HepG2 (cell line): ENCODE measurements at regions not wholly inside any gene's neighbourhood (a gene's known extent, or its start where the extent isn't known, plus 50 kb on each side); places are given as distances from the start of the nearest gene placed in this dataset.

Experiments used
- ATAC-seq: fragments of 200-7000 bp; cut with Tn5 transposase; 3 replicates; pipeline ENCODE4 v1.9.1; 2020; ENCODE audit warnings: mild to moderate bottlenecking, moderate library complexity
- BruUV-seq: library from RNA; stranded (reverse); fragments of 400-500 nt; replicated peaks from 2 replicates; lab custom pipeline; 2021; lab: Mats Ljungman, UMichigan
- CTCF ChIA-PET: fragments of 300-600 bp; formaldehyde crosslinking; extraction: SDS; loops from one replicate; lab custom pipeline; 2021; ENCODE audit warnings: low total read pairs, inconsistent platforms, low intra/inter-chr PET ratio; lab: Yijun Ruan, JAX
- POLR2A ChIA-PET: fragments of 350-600 bp; sonication (Branson Sonifier 250); formaldehyde crosslinking; loops from one replicate; lab custom pipeline; 2020; ENCODE audit warnings: antibody characterized with exemption, inconsistent platforms; lab: Yijun Ruan, JAX
- DNase-seq: peaks from one replicate; pipeline ENCODE4 v3.0.0-alpha.2; 2015; ENCODE audit warnings: low spot score
- FAIRE-seq: peaks from 3 replicates; lab custom pipeline; 2011; peaks lifted over from hg19 to GRCh38; lab: Jason Lieb, UNC
- H2AFZ ChIP-seq: one replicate; pipeline ENCODE4 v1.6.1; 2011; ENCODE audit warnings: low read length, inconsistent platforms
- H3K27ac ChIP-seq: fragments of 300-600 bp; 3 replicates; pipeline ENCODE4 v1.8.0; 2011; ENCODE audit warnings: mixed run types, mild to moderate bottlenecking, mixed read lengths, low read length, inconsistent platforms; ENCODE audit not compliant: insufficient read depth; ENCODE audit errors: extremely low read length
- H3K27me3 ChIP-seq, 2 experiments: fragments of 200-600 bp in 1 of 2; 2 replicates in 1 of 2; 3 replicates in 1 of 2; pipeline versions ENCODE4 v1.6.0 to v1.8.0; 2011; ENCODE audit warnings: low read length in 2 of 2, mild to moderate bottlenecking in 2 of 2, moderate library complexity in 2 of 2, inconsistent platforms in 1 of 2; ENCODE audit not compliant: insufficient read depth in 2 of 2, control insufficient read depth in 1 of 2
- H3K36me3 ChIP-seq, 2 experiments: fragments of 200-600 bp in 1 of 2; replicated peaks in 1 of 2; 2 replicates in 1 of 2; 3 replicates in 1 of 2; pipeline versions ENCODE4 v1.5.1 to v1.8.0; 2011; ENCODE audit warnings: low read length in 2 of 2, inconsistent platforms in 1 of 2; ENCODE audit not compliant: insufficient read depth in 2 of 2, control insufficient read depth in 1 of 2
- H3K4me1 ChIP-seq: 2 replicates; pipeline ENCODE4 v1.5.1; 2012; ENCODE audit warnings: low read length, inconsistent platforms; ENCODE audit not compliant: insufficient read depth
- H3K4me2 ChIP-seq: 2 replicates; pipeline ENCODE4 v1.6.0; 2011; ENCODE audit warnings: low read depth, low read length, inconsistent platforms
- H3K4me3 ChIP-seq, 3 experiments: fragments of 200-600 bp in 1 of 3; sonication (generic), shearing (Covaris generic) in 1 of 3; replicated peaks in 1 of 3; 2 replicates each; pipeline ENCODE4 v1.5.1; 2011 to 2016; ENCODE audit warnings: low read length in 3 of 3, inconsistent platforms in 2 of 3, low read depth in 2 of 3, mild to moderate bottlenecking in 2 of 3, control low read depth in 1 of 3, mixed read lengths in 1 of 3; ENCODE audit not compliant: insufficient read depth in 1 of 3
- H3K79me2 ChIP-seq: one replicate; pipeline ENCODE4 v1.6.1; 2011; ENCODE audit warnings: low read length, inconsistent platforms; ENCODE audit not compliant: insufficient read depth
- H3K9ac ChIP-seq: 2 replicates; pipeline ENCODE4 v1.6.0; 2011; ENCODE audit warnings: mild to moderate bottlenecking, low read depth, low read length, inconsistent platforms; ENCODE audit not compliant: insufficient read depth
- H3K9me3 ChIP-seq: 2 replicates; pipeline ENCODE4 v1.5.1; 2012; ENCODE audit warnings: mild to moderate bottlenecking, low read length
- H4K20me1 ChIP-seq: 2 replicates; pipeline ENCODE4 v1.6.0; 2011; ENCODE audit warnings: inconsistent platforms, mild to moderate bottlenecking, low read length, moderate library complexity; ENCODE audit not compliant: insufficient read depth
- AGO1 ChIP-seq: fragments of 200-400 bp; formaldehyde crosslinking; IDR thresholded peaks from 2 replicates; pipeline ENCODE4 v1.6.1; 2017; ENCODE audit warnings: mild to moderate bottlenecking, low read depth, low read length, moderate library complexity; ENCODE audit not compliant: poor library complexity, severe bottlenecking
- EEA1 ChIP-seq: sonication (generic); formaldehyde crosslinking; IDR thresholded peaks from 2 replicates; pipeline ENCODE4 v1.5.1; 2020; ENCODE audit warnings: mild to moderate bottlenecking, missing genetic modification reagents, borderline replicate concordance
- FOXJ3 ChIP-seq: sonication (generic); formaldehyde crosslinking; IDR thresholded peaks from 2 replicates; pipeline ENCODE4 v1.4.0; 2020; ENCODE audit warnings: missing genetic modification reagents, mild to moderate bottlenecking, borderline replicate concordance
- GTF2F1 ChIP-seq: fragments of 150-350 bp; IDR thresholded peaks from 2 replicates; pipeline ENCODE4 v1.6.1; 2014; ENCODE audit warnings: low read length
- MXD1 ChIP-seq: sonication (generic); formaldehyde crosslinking; IDR thresholded peaks from 2 replicates; pipeline ENCODE4 v1.4.0; 2020; ENCODE audit warnings: mild to moderate bottlenecking, missing genetic modification reagents
- NR1H2 ChIP-seq: sonication (generic); formaldehyde crosslinking; IDR thresholded peaks from 2 replicates; pipeline ENCODE4 v1.8.1; 2022; ENCODE audit warnings: low read depth, missing genetic modification reagents, borderline replicate concordance
- SRSF1 ChIP-seq: fragments of 200-400 bp; formaldehyde crosslinking; optimal IDR thresholded peaks from 2 replicates; pipeline ENCODE3; 2017; ENCODE audit warnings: mild to moderate bottlenecking, low read depth, low read length, moderate library complexity
- SRY ChIP-seq: sonication (generic); formaldehyde crosslinking; IDR thresholded peaks from 2 replicates; pipeline ENCODE4 v1.8.0; 2022; ENCODE audit warnings: mild to moderate bottlenecking, missing genetic modification reagents
- TCF12 ChIP-seq, 2 experiments: fragments of 450-650 bp in 1 of 2; sonication (generic) in 1 of 2; formaldehyde crosslinking in 1 of 2; IDR thresholded peaks; 2 replicates each; pipeline versions ENCODE4 v1.6.1 to v1.8.0; 2017 to 2022; ENCODE audit warnings: antibody characterized with exemption in 1 of 2, mild to moderate bottlenecking in 1 of 2, missing genetic modification reagents in 1 of 2, moderate library complexity in 1 of 2
- XBP1 ChIP-seq: sonication (generic); formaldehyde crosslinking; IDR thresholded peaks from 2 replicates; pipeline ENCODE4 v1.5.0; 2020; ENCODE audit warnings: missing genetic modification reagents
- ZEB1 ChIP-seq: IDR thresholded peaks from 2 replicates; pipeline ENCODE4 v1.6.1; 2012; ENCODE audit warnings: mild to moderate bottlenecking, low read depth, inconsistent platforms; ENCODE audit not compliant: insufficient replicate concordance
- ZFP91 ChIP-seq: sonication (generic); formaldehyde crosslinking; IDR thresholded peaks from 2 replicates; pipeline ENCODE4 v1.9.0; 2022; ENCODE audit warnings: missing genetic modification reagents, mild to moderate bottlenecking, borderline replicate concordance
- WGBS: methylation state at CpG from one replicate; pipeline ENCODE4 v1.1.6; 2017; ENCODE audit warnings: low lambda C conversion rate; 5-methylcytosine and 5-hydroxymethylcytosine counted together
- in situ Hi-C: cut with HindIII; loops from 2 replicates; pipeline ENCODE4 v1.10.0; 2017; ENCODE audit warnings: low pct_unique_long_range_greater_than_20kb; ENCODE audit not compliant: extremely low pct_ligation_motif_present
- intact Hi-C: fragments of 100-400 bp; cut with micrococcal nuclease; formaldehyde crosslinking; loops from one replicate; pipeline ENCODE4 v1.10.0; 2022; ENCODE audit not compliant: unreplicated experiment
- TF ChIP-seq, protein P1 (sequence below): sonication (generic); formaldehyde crosslinking; conservative IDR thresholded peaks from 2 replicates; pipeline ENCODE4 v1.8.0; 2022; ENCODE audit warnings: low read depth, missing genetic modification reagents
- TF ChIP-seq, protein P2 (sequence below): sonication (generic); formaldehyde crosslinking; IDR thresholded peaks from 2 replicates; pipeline ENCODE4 v1.9.0; 2021; ENCODE audit warnings: mild to moderate bottlenecking, missing genetic modification reagents

DNA sequence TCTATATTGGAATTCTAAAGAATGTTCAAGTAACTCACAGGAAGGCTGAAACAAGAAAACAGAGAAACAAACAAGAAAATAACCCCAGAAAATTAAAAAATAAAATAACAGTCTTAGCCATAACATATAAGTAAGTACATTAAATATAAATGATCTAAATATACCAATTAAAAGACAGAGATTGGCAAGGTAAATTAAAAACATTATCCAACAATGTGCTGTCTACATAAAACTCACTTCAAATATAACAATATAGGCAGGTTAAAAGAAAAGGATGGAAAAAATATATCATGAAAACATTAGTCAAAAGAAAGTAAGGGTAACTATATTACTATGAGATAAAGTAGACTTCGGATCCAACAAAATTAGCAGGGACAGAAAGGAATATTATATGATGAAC lies 98.1 kb upstream of the NANOS1 start:
- Histone ChIP-seq H3K9ac (no peak overlapping the region), H3K36me3 (no peaks in the 10 kb centered on the region), H3K27ac (no peak overlapping the region), H4K20me1 (no peaks in the 10 kb centered on the region), H3K4me1 (peaks cover 10% of the 10 kb centered on the region), H3K4me2 (no peak overlapping the region), H2AFZ (no peak overlapping the region), H3K27me3 (peaks cover 0 to 3% of the 10 kb centered on the region in 2 experiments; a peak in 1 of 5 replicates), H3K79me2 (no peaks in the 10 kb centered on the region), H3K9me3 (no peaks in the 10 kb centered on the region), H3K4me3 (no peak overlapping the region)
- WGBS, result 9% methylated on average over 1 of the region's 1 CpG
- no TSS peak for BruUV-seq
- intact Hi-C loops (no loop called here), in situ Hi-C loops (no loop called here)
- FAIRE-seq (no peak), DNase-seq (no peak), ATAC-seq (no peak)
- POLR2A ChIA-PET, result no interaction called here
- CTCF ChIA-PET, result no interaction called here
- TF ChIP-seq NR1H2 (CRISPR knock-in tag) (no peak), ZEB1 (no peak), ZFP91 (no peak), EEA1 (CRISPR knock-in tag) (no peak), GTF2F1 (no peak), XBP1 (CRISPR knock-in tag) (no peak), SRY (CRISPR knock-in tag) (no peak), AGO1 (no peak), FOXJ3 (CRISPR knock-in tag) (no peak), SRSF1 (no peak), MXD1 (CRISPR knock-in tag) (no peak), TCF12 (IDR thresholded peaks at IDR 0.05) (no peak), TCF12 (CRISPR knock-in tag; IDR thresholded peaks at IDR 0.05) (no peak)
- TF ChIP-seq, protein P1, sequence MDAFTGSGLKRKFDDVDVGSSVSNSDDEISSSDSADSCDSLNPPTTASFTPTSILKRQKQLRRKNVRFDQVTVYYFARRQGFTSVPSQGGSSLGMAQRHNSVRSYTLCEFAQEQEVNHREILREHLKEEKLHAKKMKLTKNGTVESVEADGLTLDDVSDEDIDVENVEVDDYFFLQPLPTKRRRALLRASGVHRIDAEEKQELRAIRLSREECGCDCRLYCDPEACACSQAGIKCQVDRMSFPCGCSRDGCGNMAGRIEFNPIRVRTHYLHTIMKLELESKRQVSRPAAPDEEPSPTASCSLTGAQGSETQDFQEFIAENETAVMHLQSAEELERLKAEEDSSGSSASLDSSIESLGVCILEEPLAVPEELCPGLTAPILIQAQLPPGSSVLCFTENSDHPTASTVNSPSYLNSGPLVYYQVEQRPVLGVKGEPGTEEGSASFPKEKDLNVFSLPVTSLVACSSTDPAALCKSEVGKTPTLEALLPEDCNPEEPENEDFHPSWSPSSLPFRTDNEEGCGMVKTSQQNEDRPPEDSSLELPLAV, result no peak
- TF ChIP-seq, protein P2, sequence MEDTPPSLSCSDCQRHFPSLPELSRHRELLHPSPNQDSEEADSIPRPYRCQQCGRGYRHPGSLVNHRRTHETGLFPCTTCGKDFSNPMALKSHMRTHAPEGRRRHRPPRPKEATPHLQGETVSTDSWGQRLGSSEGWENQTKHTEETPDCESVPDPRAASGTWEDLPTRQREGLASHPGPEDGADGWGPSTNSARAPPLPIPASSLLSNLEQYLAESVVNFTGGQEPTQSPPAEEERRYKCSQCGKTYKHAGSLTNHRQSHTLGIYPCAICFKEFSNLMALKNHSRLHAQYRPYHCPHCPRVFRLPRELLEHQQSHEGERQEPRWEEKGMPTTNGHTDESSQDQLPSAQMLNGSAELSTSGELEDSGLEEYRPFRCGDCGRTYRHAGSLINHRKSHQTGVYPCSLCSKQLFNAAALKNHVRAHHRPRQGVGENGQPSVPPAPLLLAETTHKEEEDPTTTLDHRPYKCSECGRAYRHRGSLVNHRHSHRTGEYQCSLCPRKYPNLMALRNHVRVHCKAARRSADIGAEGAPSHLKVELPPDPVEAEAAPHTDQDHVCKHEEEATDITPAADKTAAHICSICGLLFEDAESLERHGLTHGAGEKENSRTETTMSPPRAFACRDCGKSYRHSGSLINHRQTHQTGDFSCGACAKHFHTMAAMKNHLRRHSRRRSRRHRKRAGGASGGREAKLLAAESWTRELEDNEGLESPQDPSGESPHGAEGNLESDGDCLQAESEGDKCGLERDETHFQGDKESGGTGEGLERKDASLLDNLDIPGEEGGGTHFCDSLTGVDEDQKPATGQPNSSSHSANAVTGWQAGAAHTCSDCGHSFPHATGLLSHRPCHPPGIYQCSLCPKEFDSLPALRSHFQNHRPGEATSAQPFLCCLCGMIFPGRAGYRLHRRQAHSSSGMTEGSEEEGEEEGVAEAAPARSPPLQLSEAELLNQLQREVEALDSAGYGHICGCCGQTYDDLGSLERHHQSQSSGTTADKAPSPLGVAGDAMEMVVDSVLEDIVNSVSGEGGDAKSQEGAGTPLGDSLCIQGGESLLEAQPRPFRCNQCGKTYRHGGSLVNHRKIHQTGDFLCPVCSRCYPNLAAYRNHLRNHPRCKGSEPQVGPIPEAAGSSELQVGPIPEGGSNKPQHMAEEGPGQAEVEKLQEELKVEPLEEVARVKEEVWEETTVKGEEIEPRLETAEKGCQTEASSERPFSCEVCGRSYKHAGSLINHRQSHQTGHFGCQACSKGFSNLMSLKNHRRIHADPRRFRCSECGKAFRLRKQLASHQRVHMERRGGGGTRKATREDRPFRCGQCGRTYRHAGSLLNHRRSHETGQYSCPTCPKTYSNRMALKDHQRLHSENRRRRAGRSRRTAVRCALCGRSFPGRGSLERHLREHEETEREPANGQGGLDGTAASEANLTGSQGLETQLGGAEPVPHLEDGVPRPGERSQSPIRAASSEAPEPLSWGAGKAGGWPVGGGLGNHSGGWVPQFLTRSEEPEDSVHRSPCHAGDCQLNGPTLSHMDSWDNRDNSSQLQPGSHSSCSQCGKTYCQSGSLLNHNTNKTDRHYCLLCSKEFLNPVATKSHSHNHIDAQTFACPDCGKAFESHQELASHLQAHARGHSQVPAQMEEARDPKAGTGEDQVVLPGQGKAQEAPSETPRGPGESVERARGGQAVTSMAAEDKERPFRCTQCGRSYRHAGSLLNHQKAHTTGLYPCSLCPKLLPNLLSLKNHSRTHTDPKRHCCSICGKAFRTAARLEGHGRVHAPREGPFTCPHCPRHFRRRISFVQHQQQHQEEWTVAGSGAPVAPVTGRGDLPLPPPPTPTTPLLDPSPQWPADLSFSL (CRISPR knock-in tag), result no peak
